ENCODE measurements at regions not wholly inside any gene's neighbourhood (a gene's known extent, or its start where the extent isn't known, plus 50 kb on each side); places are given as distances from the start of the nearest gene placed in this dataset.

GRCh38 chr15:99502661-99503060, 63.1 kb upstream of the MEF2A start:
- TF ChIP-seq CTCF (IDR thresholded peaks at IDR 0.05) (no peak), POLR2A (IDR thresholded peaks at IDR 0.05) (no peak)

Measured in transverse colon (tissue), 3 donors.